SK-N-DZ (cell line): ENCODE measurements at regions not wholly inside any gene's neighbourhood (a gene's known extent, or its start where the extent isn't known, plus 50 kb on each side); places are given as distances from the start of the nearest gene placed in this dataset.

ENCODE experiments used
- DNase-seq: peaks from one replicate; pipeline ENCODE4 v3.0.0-alpha.2; 2015; ENCODE audit warnings: low spot score
- small RNA-seq, 2 experiments: library from RNA; depleted of rRNA; stranded (forward); fragments of <200 nt; gene quantifications; one replicate each; pipeline ENCODE3, GENCODE V24; 2014

- no peak for DNase-seq
Observed at GRCh38 chr16:79267781-79268180, 332.8 kb downstream of the MAF start.

DNA sequence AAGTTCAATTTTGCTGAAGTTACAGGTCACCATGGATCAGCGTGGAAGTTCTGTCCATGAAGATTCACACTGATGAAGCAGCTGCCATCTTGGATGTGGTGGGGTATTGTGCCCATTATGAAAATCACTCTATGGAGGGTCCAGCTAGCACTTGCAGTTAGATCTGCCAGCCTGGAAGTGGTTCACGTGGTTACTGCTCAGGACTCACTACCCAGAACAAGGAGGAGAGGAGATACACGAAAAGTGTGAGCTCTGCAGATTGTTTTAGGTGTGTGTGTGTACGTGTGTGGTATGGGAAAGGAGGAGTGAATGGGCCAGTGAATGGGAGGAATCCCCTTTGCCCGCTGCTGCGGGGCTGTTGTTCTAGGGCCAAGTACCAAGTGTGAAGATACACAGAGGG lies 333.4 kb downstream of the MAF start:
- DNase-seq: no peak

DNA sequence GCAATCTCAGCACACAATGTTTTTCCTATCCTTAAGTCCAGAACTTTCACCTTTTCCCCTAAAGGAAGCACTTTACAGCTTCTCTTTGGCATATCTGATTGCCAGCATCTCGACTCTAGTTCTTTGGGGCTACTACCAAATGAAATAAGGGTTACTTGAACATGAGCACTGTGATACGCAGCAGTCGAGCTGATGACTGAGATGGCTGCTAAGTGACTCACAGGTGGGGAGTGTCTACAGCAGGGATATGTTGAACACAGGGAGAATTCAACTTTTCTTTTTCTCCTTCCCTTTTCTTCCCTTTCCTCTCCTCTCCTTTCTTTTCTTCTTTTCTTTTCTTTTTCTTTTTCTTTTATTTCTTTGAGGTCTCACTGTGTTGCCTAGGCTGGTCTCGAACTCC lies 334.8 kb downstream of the MAF start:
- no peak for DNase-seq

DNA sequence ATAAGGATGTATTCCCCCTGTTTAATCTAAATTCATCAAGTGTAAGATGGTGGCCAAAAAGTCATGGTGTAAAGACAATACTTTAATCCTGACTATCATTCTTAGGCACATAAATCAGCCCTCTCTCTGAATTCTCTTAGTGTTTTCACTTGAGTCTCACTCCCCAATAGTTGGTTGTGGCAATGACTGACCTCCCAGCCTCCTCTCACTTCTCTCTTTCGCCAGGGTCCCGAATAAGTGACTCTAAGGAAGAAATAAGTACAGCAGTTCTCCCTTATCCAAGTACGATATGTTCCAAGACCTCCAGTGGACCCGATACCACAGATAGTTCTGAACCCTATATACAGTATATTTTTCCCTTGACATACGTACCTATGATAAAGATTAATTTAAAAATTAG lies 335.3 kb downstream of the MAF start:
- no peak for DNase-seq

DNA sequence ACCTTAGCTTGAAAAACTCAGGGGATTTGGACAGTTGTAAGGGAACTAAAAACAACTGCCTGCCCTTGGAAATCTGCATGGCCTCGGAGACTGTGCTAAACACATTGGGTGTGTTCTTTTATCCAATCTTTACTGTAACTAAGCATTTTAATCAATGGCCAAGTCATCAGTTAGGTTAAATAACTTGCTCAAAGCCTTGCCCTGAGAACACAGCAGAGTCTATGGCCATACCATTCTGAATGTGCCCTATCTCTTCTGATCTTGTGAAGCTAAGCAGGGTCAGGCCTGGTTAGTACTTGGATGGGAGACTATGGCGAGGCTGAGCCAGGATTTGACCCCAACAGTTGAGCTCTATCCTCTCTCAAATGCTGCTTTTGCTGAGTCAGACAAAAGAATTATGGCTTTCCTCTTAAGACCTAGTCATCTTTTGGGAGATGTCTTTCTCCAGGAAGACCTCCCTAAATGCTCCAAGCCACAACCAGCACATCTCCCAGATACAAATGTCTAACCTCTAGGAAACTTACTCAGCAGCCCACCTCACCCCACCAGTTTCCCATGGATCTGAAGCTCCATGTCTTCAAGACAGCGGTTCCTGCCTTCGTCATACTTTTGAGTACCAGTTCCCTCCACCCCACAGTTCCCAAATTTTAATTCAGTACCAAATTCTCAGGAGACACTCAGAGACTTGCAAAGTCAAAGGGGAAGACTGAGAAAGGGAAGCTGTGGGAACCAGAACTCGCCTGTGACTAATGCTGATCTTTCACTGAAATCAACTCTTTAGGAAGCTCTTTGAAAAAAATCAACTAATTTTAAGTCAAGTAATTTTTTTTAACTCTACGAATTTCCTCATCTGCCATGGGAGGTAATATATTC lies 336.1 kb downstream of the MAF start:
- DNase-seq: no peak

DNA sequence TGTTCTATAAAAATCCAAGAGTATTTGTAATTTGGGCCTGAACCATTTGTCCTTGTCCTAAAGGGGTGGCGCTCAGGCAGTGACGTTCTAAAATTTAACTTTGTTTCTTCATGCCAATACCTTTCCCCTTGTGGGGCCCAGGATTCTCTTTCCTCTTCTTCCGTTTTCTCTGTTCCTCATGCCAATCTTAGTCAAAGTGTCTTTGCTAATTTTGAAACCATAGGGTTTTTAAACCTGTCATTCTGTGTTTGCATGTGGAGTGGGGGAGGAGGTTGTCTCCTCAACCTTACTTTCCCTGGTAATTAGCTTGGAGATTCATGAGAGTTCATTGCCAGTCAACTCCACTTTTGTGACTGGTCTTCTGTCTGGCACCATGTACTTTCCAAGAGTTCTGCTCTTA lies 337.1 kb downstream of the MAF start:
- no peak for DNase-seq

Small RNAs in the stretch of these regions (small RNA-seq; reads per million reads assigned to genes)
- 0 to 0.04 reads per million in 2 experiments for gene RNA5SP431
